Uterus (tissue), 2 donors: ENCODE measurements at regions not wholly inside any gene's neighbourhood (a gene's known extent, or its start where the extent isn't known, plus 50 kb on each side); places are given as distances from the start of the nearest gene placed in this dataset.

Experiments
- CTCF ChIP-seq, 4 experiments: fragments of 200-600 bp in 2 of 4; fragments of 450-650 bp in 2 of 4; sonication (generic) in 2 of 4; IDR thresholded peaks; one replicate each; pipeline ENCODE4 v1.5.1; 2016 to 2019; ENCODE audit warnings: antibody characterized with exemption in 4 of 4, mild to moderate bottlenecking in 2 of 4, moderate library complexity in 1 of 4
- POLR2A ChIP-seq, 2 donors: fragments of 450-650 bp; IDR thresholded peaks; one replicate each; pipeline ENCODE4 v1.6.1; 2016; ENCODE audit warnings: antibody characterized with exemption in 2 of 2, mild to moderate bottlenecking in 1 of 2, moderate library complexity in 1 of 2

- no peak for TF ChIP-seq CTCF (IDR thresholded peaks at IDR 0.05)
- TF ChIP-seq POLR2A (IDR thresholded peaks at IDR 0.05) = no peak
Measured at GRCh38 chr9:27818348-27818747, 245.1 kb upstream of the C9orf72 start.
